22Rv1 (cell line): ENCODE measurements at regions not wholly inside any gene's neighbourhood (a gene's known extent, or its start where the extent isn't known, plus 50 kb on each side); places are given as distances from the start of the nearest gene placed in this dataset.

ENCODE experiments used
- ZFX ChIP-seq: fragments of 450-650 bp; IDR thresholded peaks from 2 replicates; pipeline ENCODE4 v1.6.1; 2017; ENCODE audit warnings: antibody characterized with exemption, borderline replicate concordance
- TF ChIP-seq, protein P1 (sequence below): fragments of 450-650 bp; IDR thresholded peaks from 2 replicates; pipeline ENCODE4 v1.5.1; 2017; ENCODE audit warnings: mild to moderate bottlenecking

DNA sequence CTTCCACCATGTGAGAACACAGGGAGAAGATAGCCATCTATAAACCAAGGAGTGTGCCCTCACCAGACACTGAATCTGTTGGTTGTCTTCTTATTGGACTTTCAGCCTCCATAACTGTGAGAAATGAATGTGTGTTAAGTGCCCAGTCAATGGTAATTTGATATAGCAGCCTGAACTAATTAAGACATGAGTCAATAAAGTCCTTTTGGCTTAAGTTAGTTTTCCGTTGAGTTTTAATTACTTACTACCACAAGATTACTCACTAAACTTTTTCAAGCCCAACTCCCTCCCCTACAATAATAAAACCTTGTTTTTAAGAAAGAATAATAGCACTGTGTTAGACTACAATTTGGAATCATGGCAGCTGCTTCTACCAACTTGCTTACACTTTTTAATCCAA is 324.2 kb downstream of the PCDH19 start:
- TF ChIP-seq, protein P1, sequence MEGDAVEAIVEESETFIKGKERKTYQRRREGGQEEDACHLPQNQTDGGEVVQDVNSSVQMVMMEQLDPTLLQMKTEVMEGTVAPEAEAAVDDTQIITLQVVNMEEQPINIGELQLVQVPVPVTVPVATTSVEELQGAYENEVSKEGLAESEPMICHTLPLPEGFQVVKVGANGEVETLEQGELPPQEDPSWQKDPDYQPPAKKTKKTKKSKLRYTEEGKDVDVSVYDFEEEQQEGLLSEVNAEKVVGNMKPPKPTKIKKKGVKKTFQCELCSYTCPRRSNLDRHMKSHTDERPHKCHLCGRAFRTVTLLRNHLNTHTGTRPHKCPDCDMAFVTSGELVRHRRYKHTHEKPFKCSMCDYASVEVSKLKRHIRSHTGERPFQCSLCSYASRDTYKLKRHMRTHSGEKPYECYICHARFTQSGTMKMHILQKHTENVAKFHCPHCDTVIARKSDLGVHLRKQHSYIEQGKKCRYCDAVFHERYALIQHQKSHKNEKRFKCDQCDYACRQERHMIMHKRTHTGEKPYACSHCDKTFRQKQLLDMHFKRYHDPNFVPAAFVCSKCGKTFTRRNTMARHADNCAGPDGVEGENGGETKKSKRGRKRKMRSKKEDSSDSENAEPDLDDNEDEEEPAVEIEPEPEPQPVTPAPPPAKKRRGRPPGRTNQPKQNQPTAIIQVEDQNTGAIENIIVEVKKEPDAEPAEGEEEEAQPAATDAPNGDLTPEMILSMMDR: no peak
- TF ChIP-seq ZFX: no peak
